BLaER1 treated with 17β-estradiol and CSF1 and Interleukin-3, amounts not matched to agents 10 nM and 100 nM (cell line): ENCODE measurements at regions not wholly inside any gene's neighbourhood (a gene's known extent, or its start where the extent isn't known, plus 50 kb on each side); places are given as distances from the start of the nearest gene placed in this dataset.

ENCODE experiments used
- H3K27ac ChIP-seq, 11 experiments: shearing (Covaris generic); formaldehyde crosslinking; 2 replicates each; pipeline ENCODE4 v1.8.1; 2022
- H3K27me3 ChIP-seq, 11 experiments: shearing (Covaris generic); formaldehyde crosslinking; 2 replicates each; pipeline ENCODE4 v1.8.1; 2022
- H3K36me3 ChIP-seq, 11 experiments: shearing (Covaris generic); formaldehyde crosslinking; 2 replicates each; pipeline ENCODE4 v1.8.1; 2022
- H3K4me1 ChIP-seq, 10 experiments: shearing (Covaris generic); formaldehyde crosslinking; 2 replicates each; pipeline ENCODE4 v1.8.1; 2022
- H3K4me2 ChIP-seq, 11 experiments: shearing (Covaris generic); formaldehyde crosslinking; 2 replicates each; pipeline ENCODE4 v1.8.1; 2022
- H3K4me3 ChIP-seq, 10 experiments: shearing (Covaris generic); formaldehyde crosslinking; 2 replicates each; pipeline ENCODE4 v1.8.1; 2022
- H3K9ac ChIP-seq, 11 experiments: shearing (Covaris generic); formaldehyde crosslinking; 2 replicates each; pipeline ENCODE4 v1.8.1; 2022
- H3K9me3 ChIP-seq, 11 experiments: shearing (Covaris generic); formaldehyde crosslinking; replicated peaks in 1 of 11; 2 replicates each; pipeline ENCODE4 v1.8.1; 2022
- H4K20me1 ChIP-seq, 11 experiments: shearing (Covaris generic); formaldehyde crosslinking; 2 replicates each; pipeline ENCODE4 v1.8.1; 2022
- Cebpa-rat ChIP-seq, 11 experiments: shearing (Covaris generic); IDR thresholded peaks; 2 replicates each; pipeline ENCODE4 v1.8.1; 2022

GRCh38 chr12:92482599-92482998 lies 220.2 kb upstream of the PLEKHG7 start:
- Histone ChIP-seq H3K4me2 (peak overlapping the region in 2 of 11 experiments; percentile 4 to 12; a peak in 3 of 22 replicates), H3K4me3 (no peak overlapping the region), H3K27me3 (no peaks in the 10 kb centered on the region), H3K36me3 (no peaks in the 10 kb centered on the region), H4K20me1 (no peaks in the 10 kb centered on the region), H3K9ac (no peak overlapping the region), H3K27ac (no peak overlapping the region), H3K4me1 (peaks cover 20 to 32% (median 22%) of the 10 kb centered on the region in 10 experiments; a peak in 19 of 20 replicates), H3K9me3 (peaks cover 0 to 3% (median 0%) of the 10 kb centered on the region in 11 experiments; a peak in 2 of 22 replicates)
- no peak for TF ChIP-seq Cebpa-rat (IDR thresholded peaks at IDR 0.05)

- Histone ChIP-seq H3K4me2 (no peak overlapping the region), H3K27ac (no peak overlapping the region), H3K36me3 (no peaks in the 10 kb centered on the region), H3K27me3 (no peaks in the 10 kb centered on the region), H3K9ac (no peak overlapping the region), H3K4me3 (no peak overlapping the region), H3K4me1 (peaks cover 20 to 32% (median 22%) of the 10 kb centered on the region in 10 experiments; a peak in 19 of 20 replicates), H3K9me3 (peaks cover 0 to 12% (median 0%) of the 10 kb centered on the region in 11 experiments; a peak in 5 of 22 replicates), H4K20me1 (no peaks in the 10 kb centered on the region)
- no peak for TF ChIP-seq Cebpa-rat (IDR thresholded peaks at IDR 0.05)
Measured at GRCh38 chr12:92481066-92481465, 221.7 kb upstream of the PLEKHG7 start.

GRCh38 chr12:92478692-92479091 lies 224.1 kb upstream of the PLEKHG7 start:
- H3K4me2 ChIP-seq = peak overlapping the region; percentile 16 to 48 (median 32); a peak in 16 of 22 replicates
- H3K4me3 ChIP-seq = no peak overlapping the region
- peaks cover 0 to 16% (median 0%) of the 10 kb centered on the region in 11 experiments; a peak in 5 of 22 replicates for H3K9me3 ChIP-seq
- H3K4me1 ChIP-seq = peaks cover 9 to 21% (median 11%) of the 10 kb centered on the region in 10 experiments; a peak in 18 of 20 replicates
- H3K36me3 ChIP-seq = no peaks in the 10 kb centered on the region
- no peak overlapping the region for H3K9ac ChIP-seq
- no peaks in the 10 kb centered on the region for H4K20me1 ChIP-seq
- peak overlapping the region in 1 of 11 experiments; percentile 2; a peak in 2 of 22 replicates for H3K27ac ChIP-seq
- TF ChIP-seq Cebpa-rat (IDR thresholded peaks at IDR 0.05) = no peak
- H3K27me3 ChIP-seq = no peaks in the 10 kb centered on the region

GRCh38 chr12:92476844-92477243 lies 225.9 kb upstream of the PLEKHG7 start:
- no peak for TF ChIP-seq Cebpa-rat (IDR thresholded peaks at IDR 0.05)

GRCh38 chr12:92473564-92473963 lies 229.2 kb upstream of the PLEKHG7 start:
- no peaks in the 10 kb centered on the region for H4K20me1 ChIP-seq
- no peak overlapping the region for H3K4me3 ChIP-seq
- H3K9ac ChIP-seq = no peak overlapping the region
- no peaks in the 10 kb centered on the region for H3K36me3 ChIP-seq
- TF ChIP-seq Cebpa-rat (IDR thresholded peaks at IDR 0.05) = no peak
- H3K4me2 ChIP-seq = no peak overlapping the region
- H3K27me3 ChIP-seq = no peaks in the 10 kb centered on the region
- H3K4me1 ChIP-seq = peaks cover 2 to 4% (median 3%) of the 10 kb centered on the region in 10 experiments; a peak in 15 of 20 replicates
- peaks cover 0 to 16% (median 0%) of the 10 kb centered on the region in 11 experiments; a peak in 4 of 22 replicates for H3K9me3 ChIP-seq
- H3K27ac ChIP-seq = no peak overlapping the region

More at GRCh38 chr12:92476844-92477243, 225.9 kb upstream of the PLEKHG7 start:
- H3K9me3 ChIP-seq = peaks cover 0 to 16% (median 0%) of the 10 kb centered on the region in 11 experiments; a peak in 3 of 22 replicates
- H3K27me3 ChIP-seq = no peaks in the 10 kb centered on the region
- H3K36me3 ChIP-seq = no peaks in the 10 kb centered on the region
- peaks cover 9 to 11% (median 10%) of the 10 kb centered on the region in 10 experiments; a peak in 16 of 20 replicates for H3K4me1 ChIP-seq
- H4K20me1 ChIP-seq = no peaks in the 10 kb centered on the region
- no peak overlapping the region for H3K4me2 ChIP-seq
- H3K27ac ChIP-seq = no peak overlapping the region
- no peak overlapping the region for H3K4me3 ChIP-seq
- H3K9ac ChIP-seq = no peak overlapping the region

- Histone ChIP-seq H3K27ac (no peak overlapping the region), H3K9ac (no peak overlapping the region), H3K27me3 (no peaks in the 10 kb centered on the region), H3K36me3 (no peaks in the 10 kb centered on the region), H3K9me3 (peaks cover 0 to 16% (median 0%) of the 10 kb centered on the region in 11 experiments; a peak in 4 of 22 replicates), H3K4me3 (no peak overlapping the region), H4K20me1 (no peaks in the 10 kb centered on the region), H3K4me2 (no peak overlapping the region), H3K4me1 (peaks cover 0 to 9% (median under 1%) of the 10 kb centered on the region in 10 experiments; a peak in 10 of 20 replicates)
- TF ChIP-seq Cebpa-rat (IDR thresholded peaks at IDR 0.05) = no peak
Measured at GRCh38 chr12:92472201-92472600, 230.6 kb upstream of the PLEKHG7 start.

- Histone ChIP-seq H3K4me2 (no peak overlapping the region), H3K9ac (no peak overlapping the region), H3K27me3 (no peaks in the 10 kb centered on the region)
Measured at GRCh38 chr12:92471551-92471950, 231.2 kb upstream of the PLEKHG7 start.

GRCh38 chr12:92470608-92471021 lies 232.2 kb upstream of the PLEKHG7 start:
- H3K4me3 ChIP-seq = no peak overlapping the region
- TF ChIP-seq Cebpa-rat (IDR thresholded peaks at IDR 0.05) = no peak
- H3K9me3 ChIP-seq = peaks cover 0 to 5% (median 0%) of the 10 kb centered on the region in 11 experiments; a peak in 7 of 22 replicates
- H3K4me1 ChIP-seq = peaks cover 7 to 24% (median 10%) of the 10 kb centered on the region in 10 experiments; a peak in 17 of 20 replicates
- H3K9ac ChIP-seq = no peak overlapping the region
- no peaks in the 10 kb centered on the region for H3K36me3 ChIP-seq
- H3K27me3 ChIP-seq = no peaks in the 10 kb centered on the region
- no peaks in the 10 kb centered on the region for H4K20me1 ChIP-seq
- H3K27ac ChIP-seq = no peak overlapping the region
- no peak overlapping the region for H3K4me2 ChIP-seq

More at GRCh38 chr12:92471551-92471950, 231.2 kb upstream of the PLEKHG7 start:
- H4K20me1 ChIP-seq = no peaks in the 10 kb centered on the region
- H3K4me1 ChIP-seq = peaks cover 4 to 15% (median 7%) of the 10 kb centered on the region in 10 experiments; a peak in 17 of 20 replicates
- no peak overlapping the region for H3K27ac ChIP-seq
- TF ChIP-seq Cebpa-rat (IDR thresholded peaks at IDR 0.05) = no peak
- H3K9me3 ChIP-seq = peaks cover 0 to 9% (median 0%) of the 10 kb centered on the region in 11 experiments; a peak in 4 of 22 replicates
- no peaks in the 10 kb centered on the region for H3K36me3 ChIP-seq
- H3K4me3 ChIP-seq = no peak overlapping the region

- Histone ChIP-seq H3K4me3 (no peak overlapping the region), H3K4me2 (no peak overlapping the region), H4K20me1 (no peaks in the 10 kb centered on the region), H3K9me3 (peaks cover 0 to 9% (median 0%) of the 10 kb centered on the region in 11 experiments; a peak in 6 of 22 replicates), H3K27ac (no peak overlapping the region), H3K4me1 (peaks cover 7 to 26% (median 10%) of the 10 kb centered on the region in 10 experiments; a peak in 17 of 20 replicates), H3K9ac (no peak overlapping the region), H3K27me3 (no peaks in the 10 kb centered on the region), H3K36me3 (no peaks in the 10 kb centered on the region)
- no peak for TF ChIP-seq Cebpa-rat (IDR thresholded peaks at IDR 0.05)
Measured at GRCh38 chr12:92469837-92470236, 233.0 kb upstream of the PLEKHG7 start.
